CD8-positive, alpha-beta memory T cell (primary cell): ENCODE measurements at regions not wholly inside any gene's neighbourhood (a gene's known extent, or its start where the extent isn't known, plus 50 kb on each side); places are given as distances from the start of the nearest gene placed in this dataset.

Experiments
- CTCF ChIA-PET: fragments of 350-600 bp; sonication (Branson Sonifier 250); formaldehyde crosslinking; loops from one replicate; lab custom pipeline; 2021; ENCODE audit warnings: antibody characterized with exemption; lab: Charles Lee
- POLR2A ChIA-PET: fragments of 350-600 bp; sonication (Branson Sonifier 250); formaldehyde crosslinking; loops from one replicate; lab custom pipeline; 2021; ENCODE audit warnings: antibody characterized with exemption; lab: Charles Lee
- DNase-seq, 5 donors: peaks; one replicate each; pipeline versions ENCODE4 v3.0.0 to v3.0.0-alpha.2; 2020 to 2022; ENCODE audit warnings: mixed read lengths in 1 of 5
- H3K27ac ChIP-seq: one replicate; pipeline ENCODE4 v1.7.0; 2013; ENCODE audit warnings: low read depth, mild to moderate bottlenecking, low read length, moderate library complexity
- H3K27me3 ChIP-seq: 2 replicates; pipeline ENCODE4 v1.7.0; 2013; ENCODE audit warnings: low read length, mild to moderate bottlenecking; ENCODE audit not compliant: insufficient read depth, poor library complexity, severe bottlenecking
- H3K36me3 ChIP-seq: 2 replicates; pipeline ENCODE4 v1.7.0; 2013; ENCODE audit warnings: mild to moderate bottlenecking, low read length, moderate library complexity; ENCODE audit not compliant: insufficient read depth
- H3K4me1 ChIP-seq: 2 replicates; pipeline ENCODE4 v1.7.0; 2013; ENCODE audit warnings: mild to moderate bottlenecking, low read length, moderate library complexity; ENCODE audit not compliant: insufficient read depth
- H3K4me3 ChIP-seq: 2 replicates; pipeline ENCODE4 v1.7.0; 2013; ENCODE audit warnings: mild to moderate bottlenecking, low read length
- H3K9me3 ChIP-seq: 2 replicates; pipeline ENCODE4 v1.7.0; 2013; ENCODE audit warnings: mild to moderate bottlenecking, low read length
- H3K27ac Mint-ChIP-seq, 8 donors: one replicate each; pipeline ENCODE4 v1.8.0; 2020 to 2021; ENCODE audit warnings: mixed read lengths in 8 of 8, mild to moderate bottlenecking in 6 of 8, inconsistent platforms in 3 of 8, moderate library complexity in 3 of 8
- H3K27me3 Mint-ChIP-seq, 2 donors: one replicate each; pipeline ENCODE4 v1.8.0; 2020 to 2021; ENCODE audit warnings: mixed read lengths in 2 of 2, mild to moderate bottlenecking in 1 of 2, moderate library complexity in 1 of 2
- H3K36me3 Mint-ChIP-seq, 3 donors: one replicate each; pipeline ENCODE4 v1.8.0; 2020 to 2021; ENCODE audit warnings: mixed read lengths in 3 of 3, inconsistent platforms in 1 of 3, mild to moderate bottlenecking in 1 of 3
- H3K4me1 Mint-ChIP-seq, 3 donors: one replicate each; pipeline ENCODE4 v1.8.0; 2020 to 2021; ENCODE audit warnings: mixed read lengths in 3 of 3, inconsistent platforms in 1 of 3, mild to moderate bottlenecking in 1 of 3
- H3K4me3 Mint-ChIP-seq, 7 donors: one replicate each; pipeline ENCODE4 v1.8.0; 2020 to 2021; ENCODE audit warnings: mixed read lengths in 7 of 7, mild to moderate bottlenecking in 6 of 7, moderate library complexity in 4 of 7, inconsistent platforms in 2 of 7
- H3K9me3 Mint-ChIP-seq, 5 donors: one replicate each; pipeline ENCODE4 v1.8.0; 2020 to 2022; ENCODE audit warnings: mixed read lengths in 5 of 5, mild to moderate bottlenecking in 3 of 5, moderate library complexity in 2 of 5, inconsistent platforms in 1 of 5

DNA sequence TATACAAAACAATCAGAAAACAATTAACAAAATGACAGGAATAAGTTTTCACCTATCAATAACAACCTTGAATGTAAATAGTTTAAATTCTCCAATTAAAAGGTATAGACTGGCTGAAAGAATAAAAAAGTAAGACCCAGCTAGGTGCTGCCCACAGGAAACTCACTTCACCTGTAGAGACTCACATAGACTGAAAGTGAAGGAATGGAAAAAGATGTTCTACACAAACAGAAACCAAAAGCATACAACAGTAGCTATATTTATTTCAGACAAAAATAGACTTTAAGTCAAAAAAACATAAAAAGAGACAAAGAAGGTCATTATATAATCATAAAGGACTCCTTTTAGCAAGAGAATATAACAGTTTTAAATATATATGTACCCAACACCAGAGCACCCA, 152.4 kb upstream of the PWP1 start:
- Histone ChIP-seq H3K4me1 (no peaks in the 10 kb centered on the region), H3K27ac (no peak overlapping the region), H3K4me3 (no peak overlapping the region), H3K9me3 (peaks cover 5% of the 10 kb centered on the region), H3K27me3 (no peaks in the 10 kb centered on the region), H3K36me3 (no peaks in the 10 kb centered on the region)
- POLR2A ChIA-PET: no interaction called here
- H3K9me3 Mint-ChIP-seq: peaks cover 2 to 12% (median 7%) of the 10 kb centered on the region in 5 donors
- CTCF ChIA-PET: no interaction called here
- no peak overlapping the region for H3K4me3 Mint-ChIP-seq
- no peak for DNase-seq
- H3K27ac Mint-ChIP-seq: no peak overlapping the region
- H3K36me3 Mint-ChIP-seq: peaks cover 0 to 14% (median 2%) of the 10 kb centered on the region in 3 donors
- H3K27me3 Mint-ChIP-seq: no peaks in the 10 kb centered on the region
- H3K4me1 Mint-ChIP-seq: peaks cover 3 to 15% (median 12%) of the 10 kb centered on the region in 3 donors

DNA sequence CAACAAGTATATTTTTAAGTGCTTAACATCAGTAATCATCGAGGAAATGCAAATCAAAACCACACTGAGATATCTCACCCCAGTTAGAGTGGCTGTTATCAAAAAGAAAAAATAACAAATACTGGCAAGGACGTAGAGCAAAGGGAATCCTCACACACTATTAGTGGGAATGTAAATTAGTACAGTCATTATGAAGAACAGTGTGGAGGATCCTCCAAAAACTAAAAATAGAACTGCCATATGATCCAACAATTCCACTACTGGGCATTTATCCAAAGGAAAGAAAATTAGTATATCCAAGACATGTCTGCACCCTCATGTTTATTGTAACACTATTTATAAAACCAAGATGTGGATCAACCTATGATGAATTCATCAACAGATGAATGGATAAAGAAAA, 149.0 kb upstream of the PWP1 start:
- peaks cover 0 to 14% (median 2%) of the 10 kb centered on the region in 3 donors for H3K36me3 Mint-ChIP-seq
- no peaks in the 10 kb centered on the region for H3K4me1 ChIP-seq

DNA sequence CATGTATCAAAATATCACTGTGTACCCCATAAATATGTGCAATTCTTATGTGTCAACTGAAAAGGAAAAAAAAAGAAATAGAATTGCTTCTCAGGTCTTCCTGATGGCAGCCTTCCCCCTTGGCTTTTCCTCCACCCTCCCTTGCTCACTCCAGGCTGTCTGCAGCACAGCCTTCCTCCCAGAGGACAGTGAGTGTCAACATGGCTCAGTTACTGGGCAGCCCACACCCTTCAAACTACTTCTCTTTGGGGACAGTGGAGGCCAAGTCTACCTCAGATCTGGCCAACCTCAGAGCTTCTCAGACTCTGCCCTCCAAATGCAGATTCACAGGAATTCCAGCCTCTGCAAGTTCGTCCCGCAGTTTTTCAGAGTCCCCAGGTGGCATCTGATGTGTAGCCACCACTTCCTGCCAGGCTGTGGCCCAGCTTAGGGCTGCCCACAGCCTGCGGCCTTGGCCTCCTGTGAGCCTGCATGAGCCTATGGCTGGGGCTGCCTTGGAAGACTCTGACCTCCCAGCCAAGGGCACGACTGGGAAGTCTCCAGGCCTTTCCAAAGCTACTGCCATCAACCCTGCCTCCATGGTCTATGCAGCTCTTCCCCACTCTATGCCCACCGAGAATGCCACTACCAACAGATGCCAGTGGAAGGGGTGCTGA, 148.0 kb upstream of the PWP1 start:
- POLR2A ChIA-PET: no interaction called here
- Histone ChIP-seq H3K27me3 (no peaks in the 10 kb centered on the region), H3K27ac (no peak overlapping the region), H3K9me3 (no peaks in the 10 kb centered on the region), H3K36me3 (no peaks in the 10 kb centered on the region), H3K4me1 (no peaks in the 10 kb centered on the region), H3K4me3 (no peak overlapping the region)
- H3K4me3 Mint-ChIP-seq: no peak overlapping the region
- H3K27me3 Mint-ChIP-seq: no peaks in the 10 kb centered on the region
- CTCF ChIA-PET: no interaction called here
- no peak for DNase-seq
- H3K9me3 Mint-ChIP-seq: peaks cover 2 to 4% (median 3%) of the 10 kb centered on the region in 5 donors
- H3K36me3 Mint-ChIP-seq: peaks cover 0 to 9% (median 0%) of the 10 kb centered on the region in 3 donors
- peaks cover 3 to 20% (median 12%) of the 10 kb centered on the region in 3 donors for H3K4me1 Mint-ChIP-seq
- no peak overlapping the region for H3K27ac Mint-ChIP-seq

More for the DNA sequence above, 149.0 kb upstream of the PWP1 start:
- Mint-ChIP-seq H3K4me3 (no peak overlapping the region), H3K27ac (peak overlapping the region in 1 of 8 donors; percentile 73), H3K4me1 (peaks cover 3 to 20% (median 12%) of the 10 kb centered on the region in 3 donors), H3K27me3 (no peaks in the 10 kb centered on the region), H3K9me3 (peaks cover 2 to 12% (median 7%) of the 10 kb centered on the region in 5 donors)
- Histone ChIP-seq H3K27ac (no peak overlapping the region), H3K4me3 (no peak overlapping the region), H3K36me3 (no peaks in the 10 kb centered on the region), H3K9me3 (peaks cover 5% of the 10 kb centered on the region), H3K27me3 (no peaks in the 10 kb centered on the region)
- CTCF ChIA-PET: no interaction called here
- no peak for DNase-seq
- POLR2A ChIA-PET: no interaction called here

DNA sequence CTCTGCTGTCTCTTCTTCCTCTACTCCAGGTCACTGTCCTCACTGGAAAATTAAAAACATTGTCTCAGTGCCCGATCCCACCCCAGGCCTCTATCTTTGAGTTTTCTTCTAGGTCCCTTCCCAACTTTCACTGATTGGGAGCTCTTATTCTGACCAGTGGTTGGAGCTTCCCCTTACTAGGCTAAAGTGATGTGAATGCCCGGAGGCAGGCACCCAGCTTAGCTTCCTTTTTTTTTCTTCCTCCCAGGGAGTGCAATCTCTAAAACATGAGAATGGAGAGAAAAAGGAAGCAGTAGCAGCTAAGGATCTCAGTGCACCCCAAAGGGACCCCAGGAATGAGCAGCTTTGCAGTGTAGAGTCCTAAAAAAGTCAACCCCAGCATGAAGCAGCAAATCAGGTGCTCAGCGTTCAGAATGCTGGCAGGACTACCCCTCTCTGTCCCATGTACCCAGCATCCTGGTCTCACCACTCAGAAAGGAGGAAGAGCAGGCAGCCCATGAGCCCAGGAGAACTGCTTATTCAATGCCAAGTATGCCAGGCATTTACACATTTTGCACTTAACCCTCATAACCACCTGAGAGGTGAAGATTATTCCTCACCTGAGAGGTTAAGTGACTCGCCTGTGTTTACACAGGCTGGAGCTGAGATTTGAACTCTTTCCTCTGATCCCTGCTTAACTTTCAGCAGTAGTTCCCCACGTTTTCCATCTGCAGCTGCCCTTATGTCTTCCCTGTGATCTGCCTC, 146.2 kb upstream of the PWP1 start:
- no peak overlapping the region for H3K27ac Mint-ChIP-seq
- H3K9me3 Mint-ChIP-seq: no peaks in the 10 kb centered on the region
- Histone ChIP-seq H3K4me3 (no peak overlapping the region), H3K27me3 (no peaks in the 10 kb centered on the region), H3K27ac (no peak overlapping the region), H3K9me3 (no peaks in the 10 kb centered on the region), H3K4me1 (no peaks in the 10 kb centered on the region), H3K36me3 (no peaks in the 10 kb centered on the region)
- ChIA-PET CTCF (no interaction called here), POLR2A (no interaction called here)
- peaks cover 0 to 1% (median 0%) of the 10 kb centered on the region in 3 donors for H3K36me3 Mint-ChIP-seq
- peaks cover 3 to 11% (median 6%) of the 10 kb centered on the region in 3 donors for H3K4me1 Mint-ChIP-seq
- H3K27me3 Mint-ChIP-seq: no peaks in the 10 kb centered on the region
- no peak for DNase-seq
- H3K4me3 Mint-ChIP-seq: no peak overlapping the region

DNA sequence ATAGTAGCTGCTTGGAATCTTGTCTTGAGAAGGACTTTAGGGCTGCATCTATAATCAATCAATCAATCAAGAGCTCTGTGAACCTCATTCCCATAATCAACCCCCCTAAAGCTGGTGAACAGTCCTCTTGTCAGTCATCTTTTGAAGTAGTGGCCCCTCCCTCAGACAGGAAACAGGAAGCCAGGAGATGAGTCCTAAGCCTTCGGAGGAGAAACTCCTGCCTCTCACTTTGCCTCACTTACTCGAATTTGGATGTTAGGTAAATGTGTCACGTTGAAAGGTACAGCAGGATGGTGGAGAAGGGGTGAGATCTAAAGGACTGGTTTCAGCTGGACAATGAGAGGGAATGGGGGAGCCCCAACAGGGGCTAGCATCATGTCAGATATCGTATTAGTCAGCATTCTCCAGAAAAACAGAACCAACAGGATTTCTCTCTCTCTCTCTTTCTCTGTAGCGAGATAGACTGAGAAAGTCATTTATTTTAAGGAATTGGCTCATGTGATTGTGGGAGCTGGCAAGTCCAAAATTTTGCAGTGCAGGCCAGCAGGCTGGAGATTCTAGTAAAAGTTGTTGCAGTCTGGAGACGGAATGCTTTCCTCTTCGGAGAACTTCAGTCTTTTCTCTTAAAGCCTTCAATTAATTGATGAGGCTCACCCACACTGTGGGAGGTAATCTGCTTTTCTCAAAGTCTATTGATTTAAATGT, 144.4 kb upstream of the PWP1 start:
- Mint-ChIP-seq H3K27ac (peak overlapping the region in 2 of 8 donors; percentile 57 to 76), H3K4me1 (peaks cover 3 to 9% (median 6%) of the 10 kb centered on the region in 3 donors), H3K36me3 (peaks cover 2 to 14% (median 10%) of the 10 kb centered on the region in 3 donors), H3K9me3 (no peaks in the 10 kb centered on the region), H3K4me3 (no peak overlapping the region), H3K27me3 (no peaks in the 10 kb centered on the region)
- no peaks in the 10 kb centered on the region for H3K36me3 ChIP-seq
- ChIA-PET POLR2A (no interaction called here), CTCF (no interaction called here)
- DNase-seq: no peak
- no peaks in the 10 kb centered on the region for H3K9me3 ChIP-seq
- no peak overlapping the region for H3K27ac ChIP-seq
- no peaks in the 10 kb centered on the region for H3K27me3 ChIP-seq
- H3K4me3 ChIP-seq: no peak overlapping the region
- H3K4me1 ChIP-seq: no peaks in the 10 kb centered on the region

DNA sequence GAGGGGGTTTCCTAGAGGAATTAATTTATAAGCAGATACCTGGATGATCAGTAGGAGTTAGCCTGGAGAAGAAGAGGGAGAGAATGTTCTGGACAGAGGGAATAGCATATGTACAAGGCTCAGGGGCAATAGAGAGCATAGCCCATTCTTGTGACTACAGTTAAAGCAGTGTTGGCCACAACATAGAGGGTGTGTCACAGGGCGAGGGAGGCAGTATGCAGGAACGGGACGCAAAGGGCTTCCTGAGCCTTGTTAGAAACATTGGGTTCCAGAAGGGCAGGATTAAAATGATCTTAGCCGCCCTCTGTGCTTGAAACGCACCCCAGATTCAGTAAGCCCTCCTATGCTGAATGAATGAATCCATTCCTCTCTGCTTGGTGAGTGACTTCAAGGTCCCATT, 142.2 kb upstream of the PWP1 start:
- H3K4me1 Mint-ChIP-seq: peaks cover 0 to 4% (median 0%) of the 10 kb centered on the region in 3 donors
- Histone ChIP-seq H3K4me1 (no peaks in the 10 kb centered on the region), H3K4me3 (no peak overlapping the region), H3K9me3 (no peaks in the 10 kb centered on the region), H3K27me3 (no peaks in the 10 kb centered on the region), H3K36me3 (no peaks in the 10 kb centered on the region), H3K27ac (no peak overlapping the region)
- no peaks in the 10 kb centered on the region for H3K9me3 Mint-ChIP-seq
- DNase-seq: no peak
- peaks cover 3 to 26% (median 17%) of the 10 kb centered on the region in 3 donors for H3K36me3 Mint-ChIP-seq
- POLR2A ChIA-PET: no interaction called here
- H3K4me3 Mint-ChIP-seq: no peak overlapping the region
- CTCF ChIA-PET: no interaction called here
- no peak overlapping the region for H3K27ac Mint-ChIP-seq
- no peaks in the 10 kb centered on the region for H3K27me3 Mint-ChIP-seq

DNA sequence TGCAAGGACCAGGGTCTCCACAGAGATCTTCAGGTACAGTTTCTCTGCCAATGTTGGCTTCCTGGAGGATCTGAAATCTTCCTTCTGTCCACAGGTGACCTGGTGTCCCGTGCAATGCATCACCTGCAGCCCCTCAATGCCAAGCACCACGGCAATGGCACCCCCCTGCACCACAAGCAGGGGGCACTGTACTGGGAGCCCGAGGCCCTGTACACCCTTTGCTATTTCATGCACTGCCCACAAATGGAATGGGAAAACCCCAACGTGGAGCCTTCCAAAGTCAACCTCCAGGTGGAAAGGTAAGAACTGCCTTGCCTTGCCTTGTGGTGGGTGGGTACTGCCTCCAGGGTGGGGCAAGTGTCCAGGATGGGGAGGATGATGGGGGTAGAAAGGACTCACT, 141.8 kb upstream of the PWP1 start:
- POLR2A ChIA-PET: no interaction called here
- H3K4me3 Mint-ChIP-seq: no peak overlapping the region
- peaks cover 4 to 26% (median 19%) of the 10 kb centered on the region in 3 donors for H3K36me3 Mint-ChIP-seq
- H3K27me3 ChIP-seq: no peaks in the 10 kb centered on the region
- peak overlapping the region in 1 of 8 donors; percentile 5 for H3K27ac Mint-ChIP-seq
- no peaks in the 10 kb centered on the region for H3K9me3 Mint-ChIP-seq
- no peaks in the 10 kb centered on the region for H3K9me3 ChIP-seq
- no peaks in the 10 kb centered on the region for H3K36me3 ChIP-seq
- no peaks in the 10 kb centered on the region for H3K27me3 Mint-ChIP-seq
- no peak overlapping the region for H3K27ac ChIP-seq
- H3K4me1 Mint-ChIP-seq: peaks cover 0 to 4% (median 0%) of the 10 kb centered on the region in 3 donors
- no peak overlapping the region for H3K4me3 ChIP-seq
- no peak for DNase-seq
- no peaks in the 10 kb centered on the region for H3K4me1 ChIP-seq
- CTCF ChIA-PET: no interaction called here

DNA sequence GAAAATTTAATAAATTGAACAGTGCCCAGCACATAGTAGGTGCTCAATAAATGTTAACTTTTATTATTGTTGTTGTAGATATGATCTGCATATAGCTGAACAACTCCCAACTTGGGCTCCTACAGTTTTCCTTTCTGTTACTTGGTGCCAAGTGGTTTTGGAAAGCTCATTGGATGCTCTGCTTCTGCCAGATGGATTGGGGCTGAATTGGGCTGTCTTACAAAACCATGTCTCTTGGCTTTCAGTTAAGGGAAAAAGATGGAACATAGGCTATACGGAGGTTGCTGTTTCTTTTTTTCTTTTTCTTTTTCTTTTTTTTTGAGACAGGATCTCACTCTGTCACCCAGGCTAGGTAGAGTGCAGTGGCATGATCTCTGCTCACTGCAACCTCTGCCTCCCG, 140.7 kb upstream of the PWP1 start:
- Mint-ChIP-seq H3K36me3 (peaks cover 5 to 29% (median 22%) of the 10 kb centered on the region in 3 donors), H3K27ac (peak overlapping the region in 1 of 8 donors; percentile 37), H3K4me1 (no peaks in the 10 kb centered on the region), H3K27me3 (no peaks in the 10 kb centered on the region), H3K9me3 (peaks cover 0 to 2% (median 0%) of the 10 kb centered on the region in 5 donors), H3K4me3 (no peak overlapping the region)
- no peak for DNase-seq
- Histone ChIP-seq H3K27ac (no peak overlapping the region), H3K4me3 (no peak overlapping the region), H3K4me1 (no peaks in the 10 kb centered on the region), H3K9me3 (no peaks in the 10 kb centered on the region), H3K36me3 (no peaks in the 10 kb centered on the region), H3K27me3 (no peaks in the 10 kb centered on the region)
- POLR2A ChIA-PET: no interaction called here
- CTCF ChIA-PET: no interaction called here
